Thyroid gland (tissue), 4 donors: ENCODE measurements at regions not wholly inside any gene's neighbourhood (a gene's known extent, or its start where the extent isn't known, plus 50 kb on each side); places are given as distances from the start of the nearest gene placed in this dataset.

ENCODE experiments used
- CTCF ChIP-seq, 6 experiments: fragments of 200-600 bp in 3 of 6; fragments of 450-650 bp in 3 of 6; sonication (generic) in 3 of 6; IDR thresholded peaks; one replicate each; pipeline ENCODE4 v1.5.1; 2016 to 2019; ENCODE audit warnings: antibody characterized with exemption in 6 of 6, mild to moderate bottlenecking in 2 of 6, inconsistent platforms in 1 of 6, moderate library complexity in 1 of 6
- POLR2A ChIP-seq, 2 donors: fragments of 450-650 bp; IDR thresholded peaks; one replicate each; pipeline ENCODE4 v1.6.1; 2017; ENCODE audit warnings: antibody characterized with exemption in 2 of 2, mild to moderate bottlenecking in 2 of 2, moderate library complexity in 1 of 2

GRCh38 chr4:126856906-126857305 lies 775.9 kb upstream of the INTU start:
- TF ChIP-seq CTCF (IDR thresholded peaks at IDR 0.05) (no peak), POLR2A (IDR thresholded peaks at IDR 0.05) (no peak)
